Neural cell (in vitro differentiated cells): ENCODE measurements at regions not wholly inside any gene's neighbourhood (a gene's known extent, or its start where the extent isn't known, plus 50 kb on each side); places are given as distances from the start of the nearest gene placed in this dataset.

Source experiments
- H2AFZ ChIP-seq: fragments of 200-600, 300-800 bp; sonication (generic), shearing (Covaris generic); 2 replicates; pipeline ENCODE4 v1.6.0; 2014; ENCODE audit warnings: low read depth, mild to moderate bottlenecking, antibody characterized with exemption, low read length, moderate library complexity
- H3F3A ChIP-seq: fragments of 200-600 bp; shearing (Covaris generic); 2 replicates; pipeline ENCODE4 v1.6.1; 2016; ENCODE audit warnings: mild to moderate bottlenecking, moderate library complexity, mixed read lengths, antibody characterized with exemption, low read length; ENCODE audit not compliant: insufficient read depth, poor library complexity, severe bottlenecking
- H3K27ac ChIP-seq: fragments of 200-600, 300-800 bp; sonication (generic), shearing (Covaris generic); 2 replicates; pipeline ENCODE4 v1.5.1; 2014; ENCODE audit warnings: mild to moderate bottlenecking, low read length, moderate library complexity
- H3K27me3 ChIP-seq: fragments of 300-800, 200-600 bp; sonication (generic), shearing (Covaris generic); 2 replicates; pipeline ENCODE4 v1.6.0; 2014; ENCODE audit warnings: mild to moderate bottlenecking, low read depth, low read length, moderate library complexity; ENCODE audit not compliant: insufficient read depth
- H3K36me3 ChIP-seq: fragments of 300-800, 200-600 bp; sonication (generic), shearing (Covaris generic); 2 replicates; pipeline ENCODE4 v1.5.1; 2014; ENCODE audit warnings: mild to moderate bottlenecking, antibody characterized with exemption, low read length, moderate library complexity; ENCODE audit not compliant: insufficient read depth
- H3K4me2 ChIP-seq: fragments of 300-800, 200-600 bp; sonication (generic), shearing (Covaris generic); 2 replicates; pipeline ENCODE4 v1.6.0; 2014; ENCODE audit warnings: mild to moderate bottlenecking, low read length
- H3K4me3 ChIP-seq: fragments of 300-800, 200-600 bp; sonication (generic), shearing (Covaris generic); 2 replicates; pipeline ENCODE4 v1.5.1; 2014; ENCODE audit warnings: mild to moderate bottlenecking, low read length, moderate library complexity
- H3K79me2 ChIP-seq: fragments of 200-600 bp; shearing (Covaris generic); replicated peaks from 2 replicates; pipeline ENCODE4 v1.6.0; 2014; ENCODE audit warnings: mild to moderate bottlenecking, low read length, moderate library complexity; ENCODE audit not compliant: insufficient read depth
- H3K9ac ChIP-seq: fragments of 300-800, 200-600 bp; sonication (generic), shearing (Covaris generic); 2 replicates; pipeline ENCODE4 v1.6.1; 2016; ENCODE audit warnings: mild to moderate bottlenecking, low read length, mixed read lengths
- H3K9me2 ChIP-seq: fragments of 200-600 bp; shearing (Covaris generic); 2 replicates; pipeline ENCODE4 v1.6.1; 2016; ENCODE audit warnings: mild to moderate bottlenecking, low read length, mixed read lengths; ENCODE audit not compliant: insufficient read depth
- H3K9me3 ChIP-seq: fragments of 200-600, 300-800 bp; sonication (generic), shearing (Covaris generic); 2 replicates; pipeline ENCODE4 v1.6.1; 2016; ENCODE audit warnings: mild to moderate bottlenecking, mixed run types, low read length, moderate library complexity, mixed read lengths
- H4K20me1 ChIP-seq: fragments of 200-600 bp; shearing (Covaris generic); 2 replicates; pipeline ENCODE4 v1.6.1; 2016; ENCODE audit warnings: mild to moderate bottlenecking, mixed run types; ENCODE audit not compliant: insufficient read depth
- CTCF ChIP-seq: fragments of 450-650 bp; IDR thresholded peaks from 2 replicates; pipeline ENCODE4 v1.5.1; 2014; ENCODE audit warnings: antibody characterized with exemption, mild to moderate bottlenecking, moderate library complexity; ENCODE audit not compliant: poor library complexity, severe bottlenecking
- EP300 ChIP-seq: fragments of 450-650 bp; conservative IDR thresholded peaks from 2 replicates; pipeline ENCODE4 v1.6.1; 2014; ENCODE audit warnings: antibody characterized with exemption, mild to moderate bottlenecking, moderate library complexity; ENCODE audit not compliant: poor library complexity, severe bottlenecking
- EZH2 ChIP-seq: fragments of 200-600, 300-800 bp; shearing (Covaris generic), sonication (generic); IDR thresholded peaks from 2 replicates; pipeline ENCODE4 v1.6.1; 2014; ENCODE audit warnings: antibody characterized with exemption, low read length, borderline replicate concordance, mild to moderate bottlenecking; ENCODE audit not compliant: insufficient read depth, poor library complexity, severe bottlenecking
- MXI1 ChIP-seq: fragments of 450-650 bp; conservative IDR thresholded peaks from 2 replicates; pipeline ENCODE4 v1.6.1; 2014; ENCODE audit warnings: antibody characterized with exemption, mild to moderate bottlenecking; ENCODE audit not compliant: poor library complexity, severe bottlenecking
- POLR2AphosphoS5 ChIP-seq: IDR thresholded peaks from 2 replicates; pipeline ENCODE4 v1.6.1; 2012
- RAD21 ChIP-seq: fragments of 450-650 bp; conservative IDR thresholded peaks from 2 replicates; pipeline ENCODE4 v1.6.1; 2014; ENCODE audit warnings: antibody characterized with exemption, mild to moderate bottlenecking, moderate library complexity
- REST ChIP-seq: IDR thresholded peaks from 2 replicates; pipeline ENCODE4 v1.6.1; 2012; ENCODE audit warnings: borderline replicate concordance
- SMC3 ChIP-seq: fragments of 450-650 bp; conservative IDR thresholded peaks from 2 replicates; pipeline ENCODE4 v1.6.1; 2014; ENCODE audit warnings: antibody characterized with exemption, mild to moderate bottlenecking, moderate library complexity; ENCODE audit not compliant: poor library complexity
- TAF1 ChIP-seq: IDR thresholded peaks from 2 replicates; pipeline ENCODE4 v1.6.1; 2012; ENCODE audit warnings: low read depth

GRCh38 chr6:77133031-77133430 lies 330.3 kb downstream of the HTR1B start:
- Histone ChIP-seq H3K27ac (no peak overlapping the region), H4K20me1 (no peaks in the 10 kb centered on the region), H3K4me3 (no peak overlapping the region), H3K27me3 (no peaks in the 10 kb centered on the region), H3K9ac (no peak overlapping the region), H3K9me3 (no peaks in the 10 kb centered on the region), H3K9me2 (no peaks in the 10 kb centered on the region), H3K36me3 (no peaks in the 10 kb centered on the region), H2AFZ (no peak overlapping the region), H3K4me2 (no peak overlapping the region), H3K79me2 (no peaks in the 10 kb centered on the region), H3F3A (no peaks in the 10 kb centered on the region)
- TF ChIP-seq TAF1 (no peak), SMC3 (no peak), EP300 (no peak), CTCF (no peak), MXI1 (no peak), RAD21 (no peak), POLR2AphosphoS5 (no peak), REST (no peak), EZH2 (no peak)

- no peaks in the 10 kb centered on the region for H3K9me2 ChIP-seq
- H3K27ac ChIP-seq = no peak overlapping the region
- H3K36me3 ChIP-seq = no peaks in the 10 kb centered on the region
- no peaks in the 10 kb centered on the region for H4K20me1 ChIP-seq
- no peak overlapping the region for H3K4me2 ChIP-seq
- H3K27me3 ChIP-seq = no peaks in the 10 kb centered on the region
- TF ChIP-seq MXI1 (no peak), CTCF (no peak), EZH2 (no peak), EP300 (no peak), REST (no peak), POLR2AphosphoS5 (no peak), SMC3 (no peak), RAD21 (no peak), TAF1 (no peak)
- H3K4me3 ChIP-seq = no peak overlapping the region
- H3K9me3 ChIP-seq = no peaks in the 10 kb centered on the region
- H3K9ac ChIP-seq = no peak overlapping the region
- H2AFZ ChIP-seq = no peak overlapping the region
- H3K79me2 ChIP-seq = no peaks in the 10 kb centered on the region
- no peaks in the 10 kb centered on the region for H3F3A ChIP-seq
Observed at GRCh38 chr6:77131426-77131825, 331.9 kb downstream of the HTR1B start.
